GM19035 (cell line): ENCODE measurements at regions not wholly inside any gene's neighbourhood (a gene's known extent, or its start where the extent isn't known, plus 50 kb on each side); places are given as distances from the start of the nearest gene placed in this dataset.
"Not testable (repeated sequence)": the region's sequence is repeated elsewhere in the genome, so short reads cannot be mapped to it uniquely, and the experiment has no call there.

Source experiments
- ATAC-seq: cut with Tn5 transposase; IDR thresholded peaks from one replicate; pipeline ENCODE4 v1.9.1; 2021; ENCODE audit not compliant: unreplicated experiment

GRCh38 chr4:31171362-31171761, 451.2 kb downstream of the PCDH7 start:
- no peak for ATAC-seq

- ATAC-seq, result no peak
Observed at GRCh38 chr4:31175242-31175910, 455.2 kb downstream of the PCDH7 start.

GRCh38 chr4:31183256-31183655, 463.1 kb downstream of the PCDH7 start:
- no peak for ATAC-seq

- ATAC-seq, result no peak
Observed at GRCh38 chr4:31185014-31185585, 464.9 kb downstream of the PCDH7 start.

- ATAC-seq, result no peak
Observed at GRCh38 chr4:31187979-31188378, 467.8 kb downstream of the PCDH7 start.

- no peak for ATAC-seq
Observed at GRCh38 chr4:31189938-31190337, 469.8 kb downstream of the PCDH7 start.

- no peak for ATAC-seq
Observed at GRCh38 chr4:31190671-31191070, 470.5 kb downstream of the PCDH7 start.

- ATAC-seq, result no peak
Observed at GRCh38 chr4:31192341-31192740, 472.2 kb downstream of the PCDH7 start.

- no peak for ATAC-seq
Observed at GRCh38 chr4:31193521-31193920, 473.4 kb downstream of the PCDH7 start.

GRCh38 chr4:31194823-31195222, 474.7 kb downstream of the PCDH7 start:
- ATAC-seq, result no peak

GRCh38 chr4:31199644-31200043, 479.5 kb downstream of the PCDH7 start:
- ATAC-seq, result no peak

- ATAC-seq, result not testable (repeated sequence)
Observed at GRCh38 chr4:31202054-31202453, 481.9 kb downstream of the PCDH7 start.

- ATAC-seq, result no peak
Observed at GRCh38 chr4:31204874-31205273, 484.7 kb downstream of the PCDH7 start.

GRCh38 chr4:31220921-31221320, 500.8 kb downstream of the PCDH7 start:
- ATAC-seq, result no peak

- ATAC-seq, result no peak
Observed at GRCh38 chr4:31228068-31228467, 507.9 kb downstream of the PCDH7 start.

- no peak for ATAC-seq
Observed at GRCh38 chr4:31230594-31230993, 510.4 kb downstream of the PCDH7 start.

GRCh38 chr4:31234494-31234893, 514.3 kb downstream of the PCDH7 start:
- peak; percentile 76 for ATAC-seq

GRCh38 chr4:31234901-31235300, 514.7 kb downstream of the PCDH7 start:
- no peak for ATAC-seq

GRCh38 chr4:31236020-31236638, 516.0 kb downstream of the PCDH7 start:
- ATAC-seq, result no peak

GRCh38 chr4:31236639-31237173, 516.5 kb downstream of the PCDH7 start:
- ATAC-seq, result no peak

- ATAC-seq, result no peak
Observed at GRCh38 chr4:31237233-31237632, 517.1 kb downstream of the PCDH7 start.

GRCh38 chr4:31239886-31240285, 519.7 kb downstream of the PCDH7 start:
- ATAC-seq, result no peak
